Memory B cell (primary cell): ENCODE measurements at regions not wholly inside any gene's neighbourhood (a gene's known extent, or its start where the extent isn't known, plus 50 kb on each side); places are given as distances from the start of the nearest gene placed in this dataset.

Experiments used
- ATAC-seq: fragments of 150-1000 bp; cut with Tn5 transposase; 2 replicates; pipeline ENCODE4 v1.10.0; 2021; ENCODE audit warnings: low read depth, mild to moderate bottlenecking, moderate library complexity
- DNase-seq, 2 donors: peaks; one replicate each; pipeline ENCODE4 v3.0.0; 2022; ENCODE audit warnings: low spot score in 2 of 2
- H3K27ac Mint-ChIP-seq: one replicate; pipeline ENCODE4 v1.8.0; 2022; ENCODE audit warnings: mild to moderate bottlenecking, moderate library complexity, mixed read lengths
- H3K27me3 Mint-ChIP-seq: one replicate; pipeline ENCODE4 v1.8.0; 2022; ENCODE audit warnings: mixed read lengths
- H3K36me3 Mint-ChIP-seq: one replicate; pipeline ENCODE4 v1.8.0; 2022; ENCODE audit warnings: mild to moderate bottlenecking, mixed read lengths
- H3K4me1 Mint-ChIP-seq: one replicate; pipeline ENCODE4 v1.8.0; 2022; ENCODE audit warnings: mixed read lengths
- H3K4me3 Mint-ChIP-seq: one replicate; pipeline ENCODE4 v1.8.0; 2022; ENCODE audit warnings: mild to moderate bottlenecking, moderate library complexity, mixed read lengths
- H3K9me3 Mint-ChIP-seq: one replicate; pipeline ENCODE4 v1.8.0; 2022; ENCODE audit warnings: mixed read lengths

- no peaks in the 10 kb centered on the region for H3K36me3 Mint-ChIP-seq
- H3K27me3 Mint-ChIP-seq: peaks cover 9% of the 10 kb centered on the region
- no peak for DNase-seq
- no peaks in the 10 kb centered on the region for H3K4me1 Mint-ChIP-seq
- H3K27ac Mint-ChIP-seq: no peak overlapping the region
- peaks cover 2% of the 10 kb centered on the region for H3K9me3 Mint-ChIP-seq
- ATAC-seq: no peak
- H3K4me3 Mint-ChIP-seq: no peak overlapping the region
These were observed 213.4 kb downstream of the PHETA1 start for GRCh38 chr12:111155521-111155920.

GRCh38 chr12:111155020-111155419 lies 213.9 kb downstream of the PHETA1 start:
- Mint-ChIP-seq H3K4me1 (peaks cover 2% of the 10 kb centered on the region), H3K36me3 (no peaks in the 10 kb centered on the region)
- ATAC-seq: no peak

GRCh38 chr12:111154147-111154834 lies 214.6 kb downstream of the PHETA1 start:
- peaks cover 2% of the 10 kb centered on the region for H3K4me1 Mint-ChIP-seq
- no peak overlapping the region for H3K27ac Mint-ChIP-seq
- no peak overlapping the region for H3K4me3 Mint-ChIP-seq
- no peak for DNase-seq
- H3K36me3 Mint-ChIP-seq: no peaks in the 10 kb centered on the region
- peaks cover 6% of the 10 kb centered on the region for H3K27me3 Mint-ChIP-seq
- no peak for ATAC-seq
- peaks cover 2% of the 10 kb centered on the region for H3K9me3 Mint-ChIP-seq

More at GRCh38 chr12:111155020-111155419, 213.9 kb downstream of the PHETA1 start:
- Mint-ChIP-seq H3K9me3 (peaks cover 2% of the 10 kb centered on the region), H3K27me3 (peaks cover 6% of the 10 kb centered on the region), H3K4me3 (no peak overlapping the region), H3K27ac (no peak overlapping the region)
- DNase-seq: no peak

- H3K4me3 Mint-ChIP-seq: no peak overlapping the region
- H3K4me1 Mint-ChIP-seq: peaks cover 2% of the 10 kb centered on the region
- peaks cover 9% of the 10 kb centered on the region for H3K27me3 Mint-ChIP-seq
- no peaks in the 10 kb centered on the region for H3K36me3 Mint-ChIP-seq
- peaks cover 6% of the 10 kb centered on the region for H3K9me3 Mint-ChIP-seq
- ATAC-seq (no peak), DNase-seq (no peak)
- no peak overlapping the region for H3K27ac Mint-ChIP-seq
These were observed 216.3 kb downstream of the PHETA1 start for GRCh38 chr12:111152561-111152960.

- Mint-ChIP-seq H3K4me1 (peaks cover 2% of the 10 kb centered on the region), H3K36me3 (no peaks in the 10 kb centered on the region), H3K27me3 (peaks cover 12% of the 10 kb centered on the region), H3K4me3 (no peak overlapping the region), H3K27ac (no peak overlapping the region), H3K9me3 (peaks cover 7% of the 10 kb centered on the region)
- ATAC-seq (no peak), DNase-seq (no peak)
These were observed 217.7 kb downstream of the PHETA1 start for GRCh38 chr12:111150921-111151840.

GRCh38 chr12:111150360-111150759 lies 218.5 kb downstream of the PHETA1 start:
- no peaks in the 10 kb centered on the region for H3K36me3 Mint-ChIP-seq
- ATAC-seq (no peak), DNase-seq (no peak)
- peaks cover 15% of the 10 kb centered on the region for H3K27me3 Mint-ChIP-seq
- H3K27ac Mint-ChIP-seq: no peak overlapping the region
- no peak overlapping the region for H3K4me3 Mint-ChIP-seq
- H3K4me1 Mint-ChIP-seq: peaks cover 2% of the 10 kb centered on the region
- H3K9me3 Mint-ChIP-seq: peaks cover 7% of the 10 kb centered on the region

GRCh38 chr12:111149299-111149698 lies 219.6 kb downstream of the PHETA1 start:
- H3K4me1 Mint-ChIP-seq: peaks cover 2% of the 10 kb centered on the region
- peaks cover 15% of the 10 kb centered on the region for H3K27me3 Mint-ChIP-seq
- no peaks in the 10 kb centered on the region for H3K36me3 Mint-ChIP-seq
- no peak for DNase-seq
- ATAC-seq: no peak
- H3K9me3 Mint-ChIP-seq: peaks cover 7% of the 10 kb centered on the region
- H3K4me3 Mint-ChIP-seq: no peak overlapping the region
- H3K27ac Mint-ChIP-seq: no peak overlapping the region

- H3K27ac Mint-ChIP-seq: no peak overlapping the region
- H3K4me3 Mint-ChIP-seq: no peak overlapping the region
- H3K4me1 Mint-ChIP-seq: peaks cover 2% of the 10 kb centered on the region
- ATAC-seq (no peak), DNase-seq (no peak)
- no peaks in the 10 kb centered on the region for H3K36me3 Mint-ChIP-seq
- peaks cover 7% of the 10 kb centered on the region for H3K9me3 Mint-ChIP-seq
- H3K27me3 Mint-ChIP-seq: peaks cover 20% of the 10 kb centered on the region
These were observed 220.9 kb downstream of the PHETA1 start for GRCh38 chr12:111148005-111148404.

GRCh38 chr12:111143271-111143670 lies 222.9 kb upstream of the MYL2 start:
- Mint-ChIP-seq H3K4me1 (no peaks in the 10 kb centered on the region), H3K27me3 (peaks cover 16% of the 10 kb centered on the region), H3K27ac (no peak overlapping the region), H3K4me3 (no peak overlapping the region), H3K36me3 (no peaks in the 10 kb centered on the region), H3K9me3 (peaks cover 7% of the 10 kb centered on the region)
- no peak for DNase-seq
- no peak for ATAC-seq

GRCh38 chr12:111141205-111141604 lies 220.8 kb upstream of the MYL2 start:
- no peak for ATAC-seq
- Mint-ChIP-seq H3K4me3 (no peak overlapping the region), H3K27me3 (peaks cover 10% of the 10 kb centered on the region), H3K4me1 (no peaks in the 10 kb centered on the region), H3K36me3 (no peaks in the 10 kb centered on the region), H3K27ac (no peak overlapping the region), H3K9me3 (no peaks in the 10 kb centered on the region)
- DNase-seq: no peak

- Mint-ChIP-seq H3K36me3 (no peaks in the 10 kb centered on the region), H3K9me3 (peaks cover 11% of the 10 kb centered on the region), H3K27me3 (peaks cover 20% of the 10 kb centered on the region), H3K4me1 (no peaks in the 10 kb centered on the region), H3K4me3 (no peak overlapping the region), H3K27ac (no peak overlapping the region)
- no peak for ATAC-seq
- no peak for DNase-seq
These were observed 217.6 kb upstream of the MYL2 start for GRCh38 chr12:111138016-111138415.

GRCh38 chr12:111135293-111135832 lies 215.0 kb upstream of the MYL2 start:
- no peaks in the 10 kb centered on the region for H3K36me3 Mint-ChIP-seq
- H3K27me3 Mint-ChIP-seq: peaks cover 31% of the 10 kb centered on the region
- no peak for DNase-seq
- no peak overlapping the region for H3K27ac Mint-ChIP-seq
- peaks cover 11% of the 10 kb centered on the region for H3K9me3 Mint-ChIP-seq
- ATAC-seq: no peak
- H3K4me3 Mint-ChIP-seq: no peak overlapping the region
- no peaks in the 10 kb centered on the region for H3K4me1 Mint-ChIP-seq

GRCh38 chr12:111130336-111130735 lies 210.0 kb upstream of the MYL2 start:
- no peak for ATAC-seq
- Mint-ChIP-seq H3K4me3 (no peak overlapping the region), H3K27ac (no peak overlapping the region), H3K4me1 (peaks cover 2% of the 10 kb centered on the region), H3K36me3 (no peaks in the 10 kb centered on the region), H3K27me3 (peaks cover 23% of the 10 kb centered on the region), H3K9me3 (peaks cover 9% of the 10 kb centered on the region)
- DNase-seq: no peak

- Mint-ChIP-seq H3K9me3 (peaks cover 3% of the 10 kb centered on the region), H3K4me3 (no peak overlapping the region), H3K4me1 (peaks cover 2% of the 10 kb centered on the region), H3K27ac (no peak overlapping the region), H3K27me3 (peaks cover 16% of the 10 kb centered on the region), H3K36me3 (no peaks in the 10 kb centered on the region)
- DNase-seq: no peak
- no peak for ATAC-seq
These were observed 208.9 kb upstream of the MYL2 start for GRCh38 chr12:111129149-111129767.
